ENCODE measurements at regions not wholly inside any gene's neighbourhood (a gene's known extent, or its start where the extent isn't known, plus 50 kb on each side); places are given as distances from the start of the nearest gene placed in this dataset.
"Not testable (repeated sequence)": the region's sequence is repeated elsewhere in the genome, so short reads cannot be mapped to it uniquely, and the experiment has no call there.

DNA sequence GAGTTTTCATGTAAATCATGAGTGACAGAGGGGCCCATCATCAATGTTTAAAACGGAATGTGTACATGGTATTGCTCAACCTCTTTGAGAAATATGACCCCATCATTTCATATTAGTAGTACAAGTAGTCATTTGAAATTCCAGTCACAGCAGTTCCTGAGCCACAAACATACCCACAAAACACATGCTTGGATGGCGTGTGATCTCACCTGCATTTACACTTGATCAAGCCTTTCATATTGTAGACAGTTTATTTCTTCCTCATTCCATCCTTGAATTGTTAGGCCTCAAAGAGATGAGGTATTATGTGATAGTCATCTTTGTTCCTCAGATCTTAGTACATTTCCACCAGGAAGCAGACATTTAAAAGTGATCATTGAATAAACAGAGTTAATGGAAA is 96.8 kb upstream of the TAS2R1 start:
- TF ChIP-seq CTCF (IDR thresholded peaks at IDR 0.05; ENCODE audit: low read depth, low read length) = no peak
- no peak overlapping the region for H3K4me3 ChIP-seq (ENCODE audit: low read depth, low read length)

DNA sequence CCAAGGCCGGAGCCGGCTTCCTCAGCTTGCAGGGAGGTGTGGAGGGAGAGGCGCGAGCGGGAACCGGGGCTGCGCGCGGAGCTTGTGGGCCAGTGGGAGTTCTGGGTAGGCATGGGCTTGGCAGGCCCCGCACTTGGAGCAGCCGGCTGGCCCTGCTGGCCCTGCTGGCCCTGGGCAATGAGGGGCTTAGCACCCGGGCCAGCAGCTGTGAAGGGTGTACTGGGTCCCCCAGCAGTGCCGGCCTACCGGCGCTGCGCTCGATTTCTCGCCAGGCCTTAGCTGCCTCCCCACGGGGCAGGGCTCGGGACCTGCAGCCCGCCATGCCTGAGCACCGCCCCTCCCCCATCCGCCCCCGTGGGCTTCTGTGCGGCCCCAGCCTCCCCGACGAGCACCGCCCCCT is 95.1 kb upstream of the TAS2R1 start:
- H3K4me3 ChIP-seq (ENCODE audit: low read depth, low read length) = not testable (repeated sequence)

GRCh38 chr5:9724707-9725106 is 94.6 kb upstream of the TAS2R1 start:
- no peak overlapping the region for H3K4me3 ChIP-seq (ENCODE audit: low read depth, low read length)
- TF ChIP-seq CTCF (IDR thresholded peaks at IDR 0.05; ENCODE audit: low read depth, low read length) = no peak

DNA sequence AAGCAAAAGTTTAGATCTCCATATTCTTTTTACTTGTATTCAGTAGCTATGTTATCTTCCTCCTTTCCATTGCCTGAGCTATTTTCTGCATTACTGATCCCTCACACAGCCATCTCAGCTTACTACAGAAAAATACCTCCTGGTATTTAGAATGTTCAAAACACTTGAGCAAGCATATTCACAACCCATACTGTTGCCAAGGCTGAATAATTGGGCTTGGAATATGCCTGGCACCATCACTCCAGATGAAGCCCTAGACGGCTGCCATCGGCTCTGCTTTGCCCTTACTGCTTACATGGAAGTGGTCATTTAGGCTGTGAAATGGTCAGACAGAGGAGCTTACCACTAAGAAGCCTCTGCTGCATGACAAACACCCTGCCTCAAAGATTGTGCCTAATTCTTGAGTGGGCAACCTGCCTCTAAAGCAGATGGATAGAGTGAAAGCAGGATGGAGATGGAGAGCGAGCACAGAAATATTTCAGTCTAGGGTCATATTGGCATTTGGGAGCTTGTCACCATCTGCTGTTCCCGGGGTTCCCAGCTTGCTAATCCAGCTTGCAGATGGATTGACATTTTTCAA is 92.5 kb upstream of the TAS2R1 start:
- no peak for TF ChIP-seq CTCF (IDR thresholded peaks at IDR 0.05; ENCODE audit: low read depth, low read length)
- H3K4me3 ChIP-seq (ENCODE audit: low read depth, low read length) = no peak overlapping the region

- H3K4me3 ChIP-seq (ENCODE audit: low read depth, low read length) = no peak overlapping the region
Observed at GRCh38 chr5:9721161-9721560, 91.0 kb upstream of the TAS2R1 start.

GRCh38 chr5:9720361-9720760 is 90.2 kb upstream of the TAS2R1 start:
- H3K4me3 ChIP-seq (ENCODE audit: low read depth, low read length) = no peak overlapping the region
- no peak for TF ChIP-seq CTCF (IDR thresholded peaks at IDR 0.05; ENCODE audit: low read depth, low read length)

More at GRCh38 chr5:9721161-9721560, 91.0 kb upstream of the TAS2R1 start:
- TF ChIP-seq CTCF (IDR thresholded peaks at IDR 0.05; ENCODE audit: low read depth, low read length) = no peak

- TF ChIP-seq CTCF (IDR thresholded peaks at IDR 0.05; ENCODE audit: low read depth, low read length) = no peak
- peak overlapping the region; percentile 18 for H3K4me3 ChIP-seq (ENCODE audit: low read depth, low read length)
Observed at GRCh38 chr5:9716838-9717281, 86.7 kb upstream of the TAS2R1 start.

GRCh38 chr5:9715891-9716335 is 85.8 kb upstream of the TAS2R1 start:
- TF ChIP-seq CTCF (IDR thresholded peaks at IDR 0.05; ENCODE audit: low read depth, low read length) = no peak
- peak overlapping the region; percentile 34 for H3K4me3 ChIP-seq (ENCODE audit: low read depth, low read length)

All from WI38 (cell line).